Activated B cell treated with CpG ODN at 0.5 μM for 24 hours (primary cell): ENCODE measurements at regions not wholly inside any gene's neighbourhood (a gene's known extent, or its start where the extent isn't known, plus 50 kb on each side); places are given as distances from the start of the nearest gene placed in this dataset.

Experiments used
- ATAC-seq: fragments of 200-7000 bp; cut with Tn5 transposase; one replicate; pipeline ENCODE4 v1.10.0; 2021; ENCODE audit warnings: low read depth, mild to moderate bottlenecking, moderate library complexity
- CTCF ChIA-PET: fragments of 350-600 bp; sonication (Branson Sonifier 250); formaldehyde crosslinking; loops from one replicate; lab custom pipeline; 2021; ENCODE audit warnings: antibody characterized with exemption; lab: Charles Lee
- POLR2A ChIA-PET: fragments of 350-600 bp; sonication (Branson Sonifier 250); formaldehyde crosslinking; loops from one replicate; lab custom pipeline; 2021; ENCODE audit warnings: antibody characterized with exemption; lab: Charles Lee
- DNase-seq: peaks from one replicate; pipeline ENCODE4 v3.0.0; 2022
- H3K27ac Mint-ChIP-seq: one replicate; pipeline ENCODE4 v1.8.0; 2020; ENCODE audit warnings: mixed read lengths
- H3K27me3 Mint-ChIP-seq: one replicate; pipeline ENCODE4 v1.8.0; 2021; ENCODE audit warnings: mixed read lengths
- H3K36me3 Mint-ChIP-seq: one replicate; pipeline ENCODE4 v1.8.0; 2021; ENCODE audit warnings: low read depth, mixed read lengths
- H3K4me1 Mint-ChIP-seq: one replicate; pipeline ENCODE4 v1.8.0; 2021; ENCODE audit warnings: mixed read lengths
- H3K4me3 Mint-ChIP-seq: one replicate; pipeline ENCODE4 v1.8.0; 2020; ENCODE audit warnings: mild to moderate bottlenecking, mixed read lengths
- H3K9me3 Mint-ChIP-seq: one replicate; pipeline ENCODE4 v1.8.0; 2020; ENCODE audit warnings: mixed read lengths
- CTCF ChIP-seq: fragments of 200-600 bp; IDR thresholded peaks from one replicate; pipeline ENCODE4 v1.8.0; 2022; ENCODE audit warnings: antibody characterized with exemption, mild to moderate bottlenecking
- intact Hi-C: fragments of 100-400 bp; cut with micrococcal nuclease; formaldehyde crosslinking; loops from one replicate; pipeline ENCODE4 v1.15.1; 2024

GRCh38 chr18:22626771-22627170 is 209.1 kb upstream of the CTAGE1 start:
- intact Hi-C loops = no loop called here
- H3K36me3 Mint-ChIP-seq = no peaks in the 10 kb centered on the region
- CTCF ChIA-PET = no interaction called here
- no peaks in the 10 kb centered on the region for H3K4me1 Mint-ChIP-seq
- ATAC-seq = no peak
- no peak for DNase-seq
- no peak overlapping the region for H3K27ac Mint-ChIP-seq
- POLR2A ChIA-PET = no interaction called here
- peaks cover 9% of the 10 kb centered on the region for H3K9me3 Mint-ChIP-seq
- no peaks in the 10 kb centered on the region for H3K27me3 Mint-ChIP-seq
- no peak for TF ChIP-seq CTCF
- no peak overlapping the region for H3K4me3 Mint-ChIP-seq

- Mint-ChIP-seq H3K36me3 (no peaks in the 10 kb centered on the region), H3K4me3 (no peak overlapping the region), H3K27me3 (no peaks in the 10 kb centered on the region), H3K4me1 (no peaks in the 10 kb centered on the region), H3K9me3 (peaks cover 6% of the 10 kb centered on the region), H3K27ac (no peak overlapping the region)
- no peak for ATAC-seq
- ChIA-PET CTCF (no interaction called here), POLR2A (no interaction called here)
- TF ChIP-seq CTCF = no peak
- DNase-seq = no peak
- intact Hi-C loops = no loop called here
Observed at GRCh38 chr18:22627506-22627905, 209.8 kb upstream of the CTAGE1 start.

GRCh38 chr18:22628795-22629510 is 211.2 kb upstream of the CTAGE1 start:
- DNase-seq = no peak
- ChIA-PET CTCF (no interaction called here), POLR2A (no interaction called here)
- Mint-ChIP-seq H3K27ac (no peak overlapping the region), H3K9me3 (peaks cover 4% of the 10 kb centered on the region), H3K4me3 (no peak overlapping the region), H3K4me1 (no peaks in the 10 kb centered on the region), H3K27me3 (no peaks in the 10 kb centered on the region), H3K36me3 (no peaks in the 10 kb centered on the region)
- TF ChIP-seq CTCF = no peak
- no peak for ATAC-seq
- intact Hi-C loops = no loop called here

GRCh38 chr18:22630980-22631379 is 213.3 kb upstream of the CTAGE1 start:
- CTCF ChIA-PET = no interaction called here
- intact Hi-C loops = no loop called here
- Mint-ChIP-seq H3K27ac (no peak overlapping the region), H3K4me3 (no peak overlapping the region), H3K4me1 (no peaks in the 10 kb centered on the region), H3K27me3 (no peaks in the 10 kb centered on the region), H3K36me3 (no peaks in the 10 kb centered on the region), H3K9me3 (peaks cover 3% of the 10 kb centered on the region)
- no peak for TF ChIP-seq CTCF
- DNase-seq = no peak
- no peak for ATAC-seq
- POLR2A ChIA-PET = no interaction called here

- ChIA-PET POLR2A (no interaction called here), CTCF (no interaction called here)
- intact Hi-C loops = no loop called here
- H3K27ac Mint-ChIP-seq = no peak overlapping the region
- peaks cover 5% of the 10 kb centered on the region for H3K9me3 Mint-ChIP-seq
- DNase-seq (no peak), ATAC-seq (no peak)
- H3K4me3 Mint-ChIP-seq = no peak overlapping the region
- no peaks in the 10 kb centered on the region for H3K4me1 Mint-ChIP-seq
- no peak for TF ChIP-seq CTCF
- no peaks in the 10 kb centered on the region for H3K36me3 Mint-ChIP-seq
- H3K27me3 Mint-ChIP-seq = no peaks in the 10 kb centered on the region
Observed at GRCh38 chr18:22632191-22632590, 214.5 kb upstream of the CTAGE1 start.
